ENCODE measurements at regions not wholly inside any gene's neighbourhood (a gene's known extent, or its start where the extent isn't known, plus 50 kb on each side); places are given as distances from the start of the nearest gene placed in this dataset.

DNA sequence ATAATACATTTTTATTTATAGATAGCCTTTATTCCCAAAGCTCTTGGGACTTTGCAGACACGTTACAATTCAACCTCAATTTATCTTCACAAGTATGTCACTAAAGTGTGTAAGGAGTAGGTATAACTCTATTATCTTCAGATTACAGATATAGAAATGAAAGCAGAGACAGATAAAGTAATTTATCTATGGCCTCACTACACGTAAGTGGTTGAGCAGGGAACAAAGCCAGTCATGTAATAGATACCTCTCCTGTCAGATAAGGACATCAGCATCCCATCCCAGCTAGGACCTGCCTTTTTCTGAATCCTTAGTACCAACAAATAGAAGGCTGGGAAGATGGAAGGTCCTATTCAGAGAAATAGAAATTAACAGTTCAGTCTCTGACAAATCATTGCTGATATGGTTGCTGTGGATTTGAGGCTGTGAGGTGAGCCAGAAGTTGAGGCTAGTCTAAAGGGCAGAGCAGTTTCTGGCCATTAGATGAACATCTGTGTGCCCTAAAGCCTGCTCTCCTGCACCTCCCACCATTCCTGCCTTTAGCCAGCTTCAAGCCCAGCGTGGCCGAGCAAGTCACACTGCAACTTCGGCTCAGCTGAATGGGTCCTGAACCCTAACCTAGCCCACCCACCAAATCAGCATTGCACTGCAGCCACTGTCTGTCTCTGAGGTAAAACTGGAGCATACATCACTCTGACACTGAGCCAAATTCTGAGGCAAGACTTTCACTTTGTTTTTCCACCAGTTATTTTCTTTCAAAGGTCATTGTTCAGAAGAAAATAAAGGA lies 71.1 kb upstream of the PLEKHA5 start:
- DNase-seq = no peak
- in situ Hi-C loops (cut with HindIII; ENCODE audit: low pct_ligation_motif_present, low pct_unique_long_range_greater_than_20kb, low sequenced_read_pairs) = no loop called here

DNA sequence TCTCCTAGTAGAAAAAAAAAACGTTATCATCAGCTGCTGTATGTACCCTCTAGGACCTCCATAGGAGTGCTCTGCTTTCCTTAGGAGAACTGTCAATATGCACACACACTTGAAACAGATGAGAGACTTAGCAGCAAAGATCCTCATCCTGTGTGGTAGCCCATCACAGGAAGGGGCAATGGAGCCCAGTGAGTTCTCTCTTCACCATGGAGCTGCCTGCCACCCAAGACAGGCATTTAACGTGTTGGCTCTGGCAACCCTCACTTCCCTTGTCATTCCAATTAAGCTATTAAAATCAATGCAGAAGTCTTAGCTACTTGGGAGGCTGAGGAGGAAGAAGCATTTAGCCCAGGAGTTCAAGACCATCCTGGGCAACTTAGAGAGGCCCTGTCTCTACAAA lies 64.8 kb upstream of the PLEKHA5 start:
- in situ Hi-C loops (cut with HindIII; ENCODE audit: low pct_ligation_motif_present, low pct_unique_long_range_greater_than_20kb, low sequenced_read_pairs) = no loop called here
- no peak for DNase-seq

DNA sequence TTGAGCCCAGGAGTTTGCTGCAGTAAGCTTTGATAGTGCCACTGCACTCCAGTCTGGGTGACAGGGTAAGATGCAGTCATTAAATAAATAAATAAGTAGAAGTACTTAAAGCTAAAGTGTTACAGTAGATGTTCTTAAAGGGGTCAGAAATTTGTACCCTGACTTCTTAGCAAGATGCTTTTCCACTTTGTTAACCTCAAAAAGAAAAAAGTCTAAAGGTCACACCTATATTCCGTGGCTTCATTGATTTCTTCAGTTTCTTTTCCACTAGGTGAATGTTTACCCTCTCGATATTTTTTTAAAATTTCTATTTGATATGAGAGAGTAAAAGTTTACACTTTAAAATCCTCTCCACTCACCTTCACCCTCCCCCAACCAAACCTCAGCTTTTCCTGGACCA lies 64.3 kb upstream of the PLEKHA5 start:
- DNase-seq = no peak
- in situ Hi-C loops (cut with HindIII; ENCODE audit: low pct_ligation_motif_present, low pct_unique_long_range_greater_than_20kb, low sequenced_read_pairs) = no loop called here

DNA sequence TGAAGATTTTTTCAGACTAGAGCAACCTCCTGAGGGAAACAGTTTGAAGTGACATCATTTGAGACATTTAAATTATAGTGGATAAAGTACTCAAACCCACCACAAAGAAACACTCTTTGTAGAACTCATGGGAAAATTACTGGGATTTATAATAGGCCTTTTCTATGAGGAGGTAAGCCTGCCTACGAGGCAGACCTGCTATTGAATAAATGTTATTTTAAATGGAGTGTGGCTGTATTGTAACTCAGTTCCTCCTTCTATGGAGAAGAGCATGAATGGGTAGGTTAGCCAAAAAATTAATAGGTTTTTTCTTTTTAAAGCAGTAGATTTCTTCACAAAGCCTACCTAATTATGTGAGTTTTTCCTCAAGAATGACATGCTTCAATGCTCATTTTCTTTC lies 63.7 kb upstream of the PLEKHA5 start:
- in situ Hi-C loops (cut with HindIII; ENCODE audit: low pct_ligation_motif_present, low pct_unique_long_range_greater_than_20kb, low sequenced_read_pairs) = no loop called here
- DNase-seq = no peak

DNA sequence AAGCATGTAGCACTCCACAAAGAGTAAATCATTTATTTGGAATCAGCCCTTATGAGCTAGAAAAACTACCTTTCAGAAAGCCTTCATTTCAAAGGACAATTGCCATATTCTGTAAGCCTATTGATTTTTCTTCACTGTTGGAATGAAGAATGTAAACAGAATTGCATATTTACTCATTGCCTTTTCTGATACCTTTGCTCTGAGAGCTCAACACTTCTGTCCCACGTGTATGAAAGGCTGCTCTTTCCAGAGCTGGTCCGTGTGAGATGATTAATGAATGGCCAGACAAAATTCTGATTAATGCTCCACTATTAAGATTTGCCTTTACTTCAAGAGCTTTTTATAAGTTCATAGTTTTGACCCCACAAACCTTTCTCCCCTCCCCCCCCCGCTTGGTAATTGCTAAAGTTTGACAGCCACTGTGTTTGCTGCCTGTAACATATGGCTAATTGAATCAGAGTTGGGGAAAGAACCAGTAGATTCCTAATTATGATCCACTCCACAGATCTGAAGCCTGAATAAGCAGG lies 63.0 kb upstream of the PLEKHA5 start:
- no peak for DNase-seq
- in situ Hi-C loops (cut with HindIII; ENCODE audit: low pct_ligation_motif_present, low pct_unique_long_range_greater_than_20kb, low sequenced_read_pairs) = no loop called here

DNA sequence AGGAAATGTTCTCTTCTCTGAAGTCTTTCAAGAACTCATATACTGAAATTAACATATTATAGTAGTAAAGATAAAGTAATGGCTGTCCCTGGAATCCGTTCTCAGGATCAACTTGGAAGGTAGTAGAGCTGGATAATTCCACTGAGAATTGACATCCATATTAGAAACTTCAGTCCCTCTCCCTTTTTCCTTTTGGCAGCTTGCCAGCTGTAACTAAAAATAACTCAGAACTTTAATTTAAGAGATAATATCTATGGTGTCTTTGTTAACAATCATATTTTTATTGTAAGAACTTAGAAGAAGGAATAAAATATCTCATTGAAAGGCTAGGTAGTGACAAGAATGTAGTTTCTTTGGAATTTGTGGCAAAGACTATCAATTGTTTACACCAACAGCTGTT lies 61.4 kb upstream of the PLEKHA5 start:
- DNase-seq = no peak
- in situ Hi-C loops (cut with HindIII; ENCODE audit: low pct_ligation_motif_present, low pct_unique_long_range_greater_than_20kb, low sequenced_read_pairs) = no loop called here

DNA sequence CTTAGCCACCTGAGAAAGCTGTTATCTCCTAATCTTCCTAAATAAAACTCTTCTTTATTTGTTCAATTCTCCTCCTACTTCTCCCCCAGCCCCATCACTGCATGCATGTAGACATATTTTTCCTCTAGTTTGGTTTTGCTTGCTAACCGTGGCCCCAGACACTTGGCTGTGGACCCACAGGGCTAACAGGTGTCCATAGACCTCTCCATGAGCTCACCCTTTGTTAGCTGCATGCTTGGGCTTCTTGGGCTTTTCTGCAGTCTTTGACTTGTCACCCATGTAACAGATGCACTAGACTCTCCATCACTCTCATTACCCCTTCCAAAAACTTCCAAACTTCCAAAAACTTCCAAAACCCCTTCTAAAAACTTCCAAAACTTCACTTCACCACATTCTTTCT lies 59.2 kb upstream of the PLEKHA5 start:
- in situ Hi-C loops (cut with HindIII; ENCODE audit: low pct_ligation_motif_present, low pct_unique_long_range_greater_than_20kb, low sequenced_read_pairs) = no loop called here
- no peak for DNase-seq

DNA sequence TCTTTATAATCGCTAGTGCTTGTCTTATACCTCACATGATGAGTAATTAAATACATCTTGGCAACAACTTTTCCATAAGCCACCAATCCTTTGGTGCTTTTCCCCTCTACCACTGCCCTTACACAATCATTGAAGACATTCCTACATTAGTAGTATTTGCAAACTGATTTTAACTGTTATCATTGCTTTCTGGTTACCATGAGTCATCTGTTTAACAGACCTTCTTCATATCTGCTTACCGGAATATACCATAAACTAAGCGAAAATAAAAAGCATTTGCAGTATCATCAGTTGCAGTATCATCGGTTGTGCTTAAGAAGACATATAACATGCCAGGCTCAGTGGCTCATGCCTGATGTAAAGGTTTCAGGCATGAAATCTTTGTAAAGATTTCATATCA lies 54.8 kb upstream of the PLEKHA5 start:
- in situ Hi-C loops (cut with HindIII; ENCODE audit: low pct_ligation_motif_present, low pct_unique_long_range_greater_than_20kb, low sequenced_read_pairs) = no loop called here

DNA sequence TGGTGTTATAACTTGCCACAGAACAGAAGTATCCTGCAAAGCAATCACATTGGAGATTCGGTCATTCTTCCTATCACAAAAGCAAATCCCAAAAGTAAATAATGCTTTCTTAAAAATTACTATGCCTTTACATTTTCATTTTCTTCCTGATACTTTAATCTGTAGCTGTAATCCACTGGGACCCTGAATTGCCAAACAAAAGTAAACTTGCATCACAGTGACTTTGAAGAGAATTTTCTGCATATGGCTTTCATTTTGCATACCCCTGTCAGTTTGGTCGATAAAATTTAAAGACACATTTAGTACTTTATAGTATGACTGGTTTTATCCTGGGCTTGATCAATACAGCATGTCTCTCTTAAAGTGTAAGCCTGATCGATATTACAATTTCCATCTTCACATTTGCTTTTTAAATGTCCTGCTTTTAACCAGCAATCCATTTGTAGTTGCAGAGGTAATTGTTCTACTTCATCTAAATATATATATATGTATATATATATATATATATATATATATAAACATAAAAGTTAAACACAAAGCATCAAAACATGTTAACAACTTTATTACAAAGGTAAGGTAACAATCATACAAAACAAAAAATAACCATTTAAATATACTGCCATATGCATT lies 53.7 kb upstream of the PLEKHA5 start:
- DNase-seq = no peak
- in situ Hi-C loops (cut with HindIII; ENCODE audit: low pct_ligation_motif_present, low pct_unique_long_range_greater_than_20kb, low sequenced_read_pairs) = no loop called here

More for the DNA sequence above, 54.8 kb upstream of the PLEKHA5 start:
- DNase-seq = no peak

All from ACHN (cell line).